ENCODE measurements at regions not wholly inside any gene's neighbourhood (a gene's known extent, or its start where the extent isn't known, plus 50 kb on each side); places are given as distances from the start of the nearest gene placed in this dataset.

DNA sequence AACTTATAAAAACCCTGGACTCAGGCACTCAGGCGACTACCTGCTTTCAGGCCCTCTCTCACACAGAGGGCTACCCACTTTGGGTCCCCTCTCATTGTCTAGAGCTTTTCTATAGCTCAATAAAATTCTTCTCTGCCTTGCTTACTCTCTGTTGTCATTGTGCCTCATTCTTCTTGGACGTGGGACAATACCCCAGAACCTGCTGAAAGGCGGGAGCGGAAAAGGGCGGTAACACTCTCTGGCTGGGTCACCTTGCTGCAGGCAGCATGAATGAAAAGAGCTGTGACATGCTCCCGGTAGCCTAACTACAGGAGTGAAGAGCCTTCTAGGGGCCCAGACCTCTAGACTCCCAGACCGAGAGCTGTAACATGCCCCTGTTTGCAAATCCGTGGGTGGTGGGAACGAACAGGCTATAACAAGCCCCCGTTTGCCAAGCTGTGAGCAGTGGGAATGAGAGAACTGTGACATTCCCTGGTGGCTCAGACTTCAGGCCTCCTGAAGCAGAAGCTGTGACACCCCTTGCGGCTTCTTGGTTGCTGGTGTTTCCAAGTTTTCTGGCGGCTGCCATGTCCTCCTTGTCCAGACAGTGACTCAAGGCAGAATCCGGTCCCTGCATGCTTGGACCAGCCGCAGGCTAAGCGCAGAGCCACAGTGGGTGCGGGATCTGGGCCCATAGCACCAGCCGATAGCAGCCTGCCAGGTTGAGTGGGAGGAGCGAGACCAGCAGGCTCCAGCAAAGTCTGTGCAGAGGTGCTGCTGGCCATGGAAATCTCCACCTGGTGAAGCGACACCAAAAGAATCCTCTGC lies 684.6 kb downstream of the ARAP2 start:
- TF ChIP-seq EZH2 (IDR thresholded peaks at IDR 0.05) (no peak), ZNF274 (IDR thresholded peaks at IDR 0.05; ENCODE audit: low read depth, low read length) (no peak), FOSL1 (IDR thresholded peaks at IDR 0.05; ENCODE audit: low read depth) (no peak), ZFX (IDR thresholded peaks at IDR 0.05) (no peak), SP1 (IDR thresholded peaks at IDR 0.05; ENCODE audit: low read depth) (no peak)
- TF ChIP-seq, protein P1, sequence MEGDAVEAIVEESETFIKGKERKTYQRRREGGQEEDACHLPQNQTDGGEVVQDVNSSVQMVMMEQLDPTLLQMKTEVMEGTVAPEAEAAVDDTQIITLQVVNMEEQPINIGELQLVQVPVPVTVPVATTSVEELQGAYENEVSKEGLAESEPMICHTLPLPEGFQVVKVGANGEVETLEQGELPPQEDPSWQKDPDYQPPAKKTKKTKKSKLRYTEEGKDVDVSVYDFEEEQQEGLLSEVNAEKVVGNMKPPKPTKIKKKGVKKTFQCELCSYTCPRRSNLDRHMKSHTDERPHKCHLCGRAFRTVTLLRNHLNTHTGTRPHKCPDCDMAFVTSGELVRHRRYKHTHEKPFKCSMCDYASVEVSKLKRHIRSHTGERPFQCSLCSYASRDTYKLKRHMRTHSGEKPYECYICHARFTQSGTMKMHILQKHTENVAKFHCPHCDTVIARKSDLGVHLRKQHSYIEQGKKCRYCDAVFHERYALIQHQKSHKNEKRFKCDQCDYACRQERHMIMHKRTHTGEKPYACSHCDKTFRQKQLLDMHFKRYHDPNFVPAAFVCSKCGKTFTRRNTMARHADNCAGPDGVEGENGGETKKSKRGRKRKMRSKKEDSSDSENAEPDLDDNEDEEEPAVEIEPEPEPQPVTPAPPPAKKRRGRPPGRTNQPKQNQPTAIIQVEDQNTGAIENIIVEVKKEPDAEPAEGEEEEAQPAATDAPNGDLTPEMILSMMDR (IDR thresholded peaks at IDR 0.05 in 2 of 3, conservative IDR thresholded peaks at IDR 0.05 in 1 of 3; ENCODE audit: borderline replicate concordance in 1 of 3, insufficient read depth in 1 of 3, low read depth in 2 of 3, low read length in 2 of 3), result no peak

Data from HCT116 (cell line).